Thyroid gland (tissue), 4 donors: ENCODE measurements at regions not wholly inside any gene's neighbourhood (a gene's known extent, or its start where the extent isn't known, plus 50 kb on each side); places are given as distances from the start of the nearest gene placed in this dataset.
"Not testable (repeated sequence)": the region's sequence is repeated elsewhere in the genome, so short reads cannot be mapped to it uniquely, and the experiment has no call there.

Experiments
- DNase-seq, 2 donors: peaks; one replicate each; pipeline ENCODE4 v3.0.0-alpha.2; 2019
- H3K27ac ChIP-seq, 3 donors: fragments of 200-600 bp; sonication (generic); 1 replicate in 2 of 3; 2 replicates in 1 of 3; pipeline ENCODE4 v1.5.1; 2016 to 2019; ENCODE audit warnings: mild to moderate bottlenecking in 1 of 3, moderate library complexity in 1 of 3
- H3K27me3 ChIP-seq: fragments of 200-600 bp; sonication (generic); one replicate; pipeline ENCODE4 v1.5.1; 2019
- H3K36me3 ChIP-seq, 2 donors: fragments of 200-600 bp; sonication (generic); one replicate each; pipeline ENCODE4 v1.5.1; 2016 to 2019
- H3K4me1 ChIP-seq, 2 donors: fragments of 200-600 bp; sonication (generic); one replicate each; pipeline ENCODE4 v1.5.1; 2017 to 2019
- H3K4me3 ChIP-seq, 3 donors: fragments of 200-600 bp; sonication (generic); replicated peaks in 1 of 3; 1 replicate in 2 of 3; 2 replicates in 1 of 3; pipeline ENCODE4 v1.5.1; 2016; ENCODE audit warnings: mild to moderate bottlenecking in 1 of 3
- H3K9me3 ChIP-seq: fragments of 200-600 bp; sonication (generic); one replicate; pipeline ENCODE4 v1.5.1; 2017
- POLR2A ChIP-seq, 2 donors: fragments of 450-650 bp; IDR thresholded peaks; one replicate each; pipeline ENCODE4 v1.6.1; 2017; ENCODE audit warnings: antibody characterized with exemption in 2 of 2, mild to moderate bottlenecking in 2 of 2, moderate library complexity in 1 of 2
- WGBS, 2 donors: methylation state at CpG; one replicate each; pipeline ENCODE4 v1.1.5; 2017; 5-methylcytosine and 5-hydroxymethylcytosine counted together
- intact Hi-C: fragments of 100-400 bp; cut with DNase I; formaldehyde crosslinking; loops from one replicate; pipeline ENCODE4 v1.15.1; 2023
- TF ChIP-seq, protein P1 (sequence below), 6 experiments: fragments of 200-600 bp in 3 of 6; fragments of 450-650 bp in 3 of 6; sonication (generic) in 3 of 6; IDR thresholded peaks; one replicate each; pipeline ENCODE4 v1.5.1; 2016 to 2019; ENCODE audit warnings: antibody characterized with exemption in 6 of 6, mild to moderate bottlenecking in 2 of 6, inconsistent platforms in 1 of 6, moderate library complexity in 1 of 6

DNA sequence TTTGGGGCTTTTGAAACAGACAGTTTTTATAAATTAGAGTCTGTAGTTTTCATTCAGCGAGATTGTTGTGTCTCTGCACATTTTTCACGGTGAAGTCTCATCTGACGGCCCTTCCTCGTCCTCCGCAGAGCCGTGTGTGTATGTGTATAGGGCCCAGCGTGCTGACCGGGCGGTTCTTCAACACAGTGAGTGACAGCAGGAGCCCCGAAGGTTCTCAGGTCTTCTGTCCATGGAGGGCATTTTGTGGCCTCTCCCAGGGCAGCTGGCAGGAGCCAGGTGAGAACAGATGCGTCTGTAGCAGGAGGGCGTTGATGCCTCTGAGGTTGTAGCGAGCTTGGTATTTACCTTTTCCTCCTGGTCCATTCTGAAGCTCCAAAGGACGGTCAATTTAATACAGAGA is 116.0 kb upstream of the LPCAT1 start:
- Histone ChIP-seq H3K27me3 (peaks cover 10% of the 10 kb centered on the region), H3K9me3 (no peaks in the 10 kb centered on the region), H3K4me1 (no peaks in the 10 kb centered on the region), H3K36me3 (no peaks in the 10 kb centered on the region), H3K27ac (no peak overlapping the region), H3K4me3 (no peak overlapping the region)
- DNase-seq = no peak
- intact Hi-C loops = loop anchor here (5.0 kb wide), 2 partner anchors 472 to 632 kb away; partner anchors contain the start of gene NKD2
- TF ChIP-seq, protein P1, sequence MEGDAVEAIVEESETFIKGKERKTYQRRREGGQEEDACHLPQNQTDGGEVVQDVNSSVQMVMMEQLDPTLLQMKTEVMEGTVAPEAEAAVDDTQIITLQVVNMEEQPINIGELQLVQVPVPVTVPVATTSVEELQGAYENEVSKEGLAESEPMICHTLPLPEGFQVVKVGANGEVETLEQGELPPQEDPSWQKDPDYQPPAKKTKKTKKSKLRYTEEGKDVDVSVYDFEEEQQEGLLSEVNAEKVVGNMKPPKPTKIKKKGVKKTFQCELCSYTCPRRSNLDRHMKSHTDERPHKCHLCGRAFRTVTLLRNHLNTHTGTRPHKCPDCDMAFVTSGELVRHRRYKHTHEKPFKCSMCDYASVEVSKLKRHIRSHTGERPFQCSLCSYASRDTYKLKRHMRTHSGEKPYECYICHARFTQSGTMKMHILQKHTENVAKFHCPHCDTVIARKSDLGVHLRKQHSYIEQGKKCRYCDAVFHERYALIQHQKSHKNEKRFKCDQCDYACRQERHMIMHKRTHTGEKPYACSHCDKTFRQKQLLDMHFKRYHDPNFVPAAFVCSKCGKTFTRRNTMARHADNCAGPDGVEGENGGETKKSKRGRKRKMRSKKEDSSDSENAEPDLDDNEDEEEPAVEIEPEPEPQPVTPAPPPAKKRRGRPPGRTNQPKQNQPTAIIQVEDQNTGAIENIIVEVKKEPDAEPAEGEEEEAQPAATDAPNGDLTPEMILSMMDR (IDR thresholded peaks at IDR 0.05) = no peak
- TF ChIP-seq POLR2A (IDR thresholded peaks at IDR 0.05) = no peak
- 84 to 88% methylated on average over 14 of the region's 14 CpGs for WGBS, 2 donors

DNA sequence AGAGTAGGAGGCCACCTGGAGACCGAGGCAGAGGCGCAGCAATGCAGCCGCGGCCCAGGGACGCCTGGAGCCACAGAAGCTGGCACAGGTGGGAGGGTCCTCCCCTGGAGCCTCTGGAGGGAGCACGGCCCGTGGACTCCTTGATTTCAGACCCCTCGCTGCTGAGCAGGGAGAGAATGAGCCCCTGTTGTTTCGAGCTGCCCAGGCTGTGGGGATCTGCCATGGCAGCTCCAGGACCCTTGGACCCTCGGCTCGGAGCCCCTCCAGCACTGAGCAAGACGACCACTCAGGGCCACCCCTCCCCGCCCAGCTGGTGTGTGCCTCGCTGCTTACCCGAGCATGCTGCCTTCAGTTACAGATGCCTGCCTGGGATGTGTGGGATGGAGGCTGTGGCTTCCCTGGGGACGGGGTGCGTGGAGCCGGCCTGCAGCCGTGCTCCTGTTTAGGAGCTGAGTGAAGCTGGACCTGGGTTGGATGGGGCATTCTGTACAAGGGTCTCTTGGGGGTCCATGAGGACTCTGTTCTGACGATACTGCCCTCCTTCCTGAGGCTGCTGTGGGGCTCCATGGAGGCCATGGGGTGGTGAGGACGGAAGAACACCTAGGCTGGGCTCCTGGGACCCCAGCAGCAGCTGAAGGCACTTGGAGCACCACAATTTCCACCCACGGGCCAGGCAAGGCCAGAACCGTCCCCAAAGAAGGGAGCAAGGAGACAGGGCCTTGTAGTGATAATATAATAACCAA is 115.1 kb upstream of the LPCAT1 start:
- no peaks in the 10 kb centered on the region for H3K36me3 ChIP-seq
- no peak for TF ChIP-seq POLR2A (IDR thresholded peaks at IDR 0.05)
- TF ChIP-seq, protein P1 (IDR thresholded peaks at IDR 0.05) = no peak
- intact Hi-C loops = no loop called here
- WGBS, 2 donors = 72 to 73% methylated on average over 10 to 18 of the region's 23 CpGs
- no peak overlapping the region for H3K4me3 ChIP-seq
- H3K9me3 ChIP-seq = no peaks in the 10 kb centered on the region
- DNase-seq = no peak
- H3K27me3 ChIP-seq = peaks cover 6% of the 10 kb centered on the region
- no peaks in the 10 kb centered on the region for H3K4me1 ChIP-seq
- no peak overlapping the region for H3K27ac ChIP-seq

DNA sequence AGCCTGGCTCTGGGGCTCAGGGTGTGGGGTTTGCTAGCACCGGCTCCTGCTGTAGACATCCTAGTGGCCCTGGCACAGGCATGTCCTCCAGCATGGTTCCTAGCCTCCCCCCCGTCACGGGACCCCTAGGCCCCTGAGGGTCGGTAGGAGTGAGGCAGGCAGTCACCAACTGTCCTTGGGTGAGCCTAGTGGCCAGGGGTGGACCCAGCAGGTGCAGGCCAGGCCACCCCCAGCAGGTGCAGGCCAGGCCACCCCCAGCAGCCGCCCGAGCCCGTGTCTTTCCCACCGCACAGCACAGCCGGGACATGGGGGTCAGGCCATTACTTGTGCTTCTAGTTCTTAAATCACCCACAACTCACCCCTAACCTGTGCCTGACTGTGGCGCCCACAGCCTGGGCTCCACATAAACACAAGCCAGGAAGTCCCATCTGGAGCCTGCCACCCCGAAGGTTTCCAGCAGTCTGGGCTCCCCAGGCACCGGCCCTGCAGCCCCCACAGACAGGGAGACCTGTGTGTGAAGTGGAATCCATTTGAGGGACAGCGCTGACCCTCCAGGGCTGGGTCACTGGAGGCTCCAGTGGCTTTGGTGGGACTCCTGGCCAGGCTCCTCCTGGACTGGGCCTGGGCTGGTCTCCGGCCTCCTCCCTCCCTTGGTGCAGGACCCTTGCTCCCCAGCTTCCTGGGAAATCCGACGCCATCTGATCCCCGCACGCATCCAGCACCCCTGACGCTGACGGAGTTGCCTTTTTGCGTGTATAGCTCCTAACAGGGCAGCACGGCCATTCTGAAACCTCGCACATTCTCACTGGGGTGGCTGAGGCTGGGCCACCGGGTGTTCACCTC is 114.1 kb upstream of the LPCAT1 start:
- WGBS, 2 donors = 81% methylated on average over 14 to 18 of the region's 24 CpGs
- Histone ChIP-seq H3K4me1 (no peaks in the 10 kb centered on the region), H3K4me3 (no peak overlapping the region), H3K27ac (no peak overlapping the region), H3K27me3 (no peaks in the 10 kb centered on the region), H3K9me3 (no peaks in the 10 kb centered on the region), H3K36me3 (no peaks in the 10 kb centered on the region)
- intact Hi-C loops = no loop called here
- no peak for TF ChIP-seq POLR2A (IDR thresholded peaks at IDR 0.05)
- TF ChIP-seq, protein P1 (IDR thresholded peaks at IDR 0.05) = no peak
- no peak for DNase-seq

DNA sequence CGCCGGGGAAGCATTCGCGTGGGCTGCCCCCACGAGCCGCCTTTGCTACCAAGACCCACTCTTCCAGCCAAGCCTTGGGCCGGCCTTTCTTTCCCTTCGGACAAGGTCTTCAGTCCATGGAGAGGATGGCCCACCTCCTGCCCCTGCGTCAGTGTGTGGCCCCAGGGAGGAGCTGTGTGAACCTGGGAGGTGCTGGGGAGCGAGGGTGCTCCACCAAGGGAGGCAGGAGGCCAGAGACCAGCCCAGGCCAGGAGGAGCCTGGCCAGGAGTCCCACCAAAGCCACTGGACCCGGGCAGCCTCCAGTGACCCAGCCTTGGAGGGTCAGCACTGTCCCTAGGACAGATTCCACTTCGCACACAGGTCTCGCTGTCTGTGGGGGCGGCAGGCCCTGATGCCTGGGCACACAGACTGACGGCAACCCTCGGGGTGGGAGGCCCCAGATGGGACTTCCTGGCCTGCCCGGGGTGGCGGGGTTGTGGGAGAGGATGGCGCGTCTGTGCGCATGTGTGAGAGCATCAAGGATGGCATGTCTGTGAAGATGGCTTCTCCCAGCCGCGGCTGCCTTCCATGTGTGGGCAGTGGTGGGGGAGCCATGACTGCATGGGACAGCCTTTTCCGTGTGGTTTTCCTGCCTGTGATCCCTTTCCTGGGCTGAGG is 113.3 kb upstream of the LPCAT1 start:
- Histone ChIP-seq H3K27ac (no peak overlapping the region), H3K27me3 (no peaks in the 10 kb centered on the region), H3K4me1 (no peaks in the 10 kb centered on the region), H3K4me3 (no peak overlapping the region), H3K9me3 (no peaks in the 10 kb centered on the region), H3K36me3 (no peaks in the 10 kb centered on the region)
- 90 to 94% methylated on average over 15 to 20 of the region's 24 CpGs for WGBS, 2 donors
- intact Hi-C loops = no loop called here
- TF ChIP-seq POLR2A (IDR thresholded peaks at IDR 0.05) = no peak
- TF ChIP-seq, protein P1 (IDR thresholded peaks at IDR 0.05) = no peak
- DNase-seq = no peak

DNA sequence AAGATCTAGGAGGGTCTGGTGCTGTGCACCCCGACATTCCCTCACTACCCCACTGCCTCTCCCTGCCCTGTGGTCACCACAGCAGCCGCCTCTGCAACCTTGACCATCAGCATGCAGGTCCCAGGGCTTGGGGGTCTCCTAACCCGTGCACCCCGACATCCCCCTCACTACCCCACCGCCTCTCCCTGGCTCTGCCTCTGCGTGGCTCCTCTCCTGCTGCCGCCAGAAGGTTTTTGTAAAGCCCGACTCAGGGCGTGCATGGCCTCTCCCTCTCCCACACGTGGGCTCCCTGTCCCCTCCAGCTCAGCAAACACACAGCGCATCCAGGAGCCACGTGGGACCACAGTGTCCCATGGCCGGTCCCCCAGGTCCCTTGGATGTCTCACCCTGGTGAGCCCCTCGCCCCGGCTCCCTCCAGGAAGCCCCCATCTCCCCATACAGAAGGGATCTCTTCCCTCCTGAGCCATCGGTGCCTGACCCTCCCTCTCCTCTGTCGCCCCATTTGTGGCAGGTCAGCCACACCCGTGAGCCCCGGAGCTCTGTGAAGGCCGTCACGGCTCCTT is 112.5 kb upstream of the LPCAT1 start:
- intact Hi-C loops, H3K9me3 ChIP-seq, H3K27me3 ChIP-seq, H3K36me3 ChIP-seq, H3K4me1 ChIP-seq, H3K4me3 ChIP-seq, DNase-seq, H3K27ac ChIP-seq: not testable (repeated sequence)
- 86 to 88% methylated on average over 10 to 16 of the region's 21 CpGs for WGBS, 2 donors

DNA sequence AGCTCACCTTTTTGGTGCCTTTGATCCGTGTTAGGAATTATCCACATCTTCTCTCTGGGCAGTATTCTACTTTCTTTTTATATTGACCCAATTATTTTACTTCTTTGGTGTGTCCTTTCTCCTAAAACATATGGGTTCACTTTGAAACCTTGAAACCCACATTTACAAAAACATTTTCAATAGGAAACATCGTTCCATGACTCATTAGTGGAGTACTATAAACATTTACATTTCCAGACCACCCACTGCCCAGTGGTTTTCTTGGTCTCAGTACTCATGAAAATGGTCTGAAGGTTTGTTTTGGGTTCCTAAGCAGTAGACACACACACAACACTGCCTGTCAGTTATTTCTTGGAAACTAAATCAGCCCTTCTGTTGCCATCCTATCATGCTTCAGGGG is 111.7 kb upstream of the LPCAT1 start:
- H3K9me3 ChIP-seq, H3K27ac ChIP-seq, H3K4me1 ChIP-seq, DNase-seq, H3K4me3 ChIP-seq, H3K27me3 ChIP-seq, H3K36me3 ChIP-seq, intact Hi-C loops: not testable (repeated sequence)
- WGBS, 2 donors = 70 to 73% methylated on average over 2 of the region's 2 CpGs
